MM.1S (cell line): ENCODE measurements at regions not wholly inside any gene's neighbourhood (a gene's known extent, or its start where the extent isn't known, plus 50 kb on each side); places are given as distances from the start of the nearest gene placed in this dataset.

Experiments
- DNase-seq: peaks from one replicate; pipeline ENCODE4 v3.0.0-alpha.2; 2015
- H2AFZ ChIP-seq: fragments of 300-600 bp; sonication (generic); 2 replicates; pipeline ENCODE4 v1.6.0; 2016; ENCODE audit warnings: antibody characterized with exemption, low read length
- H3F3A ChIP-seq: fragments of 300-600 bp; sonication (generic); 2 replicates; pipeline ENCODE4 v1.6.1; 2016; ENCODE audit warnings: mild to moderate bottlenecking, antibody characterized with exemption, low read length, moderate library complexity, mixed read lengths; ENCODE audit not compliant: insufficient read depth
- H3K27ac ChIP-seq: fragments of 300-600 bp; sonication (generic); 2 replicates; pipeline ENCODE4 v1.5.1; 2016; ENCODE audit warnings: mild to moderate bottlenecking, low read length
- H3K27me3 ChIP-seq: fragments of 300-600 bp; sonication (generic); replicated peaks from 2 replicates; pipeline ENCODE4 v1.6.0; 2016; ENCODE audit warnings: low read length; ENCODE audit not compliant: insufficient read depth
- H3K36me3 ChIP-seq: fragments of 300-600 bp; sonication (generic); replicated peaks from 2 replicates; pipeline ENCODE4 v1.6.1; 2016; ENCODE audit warnings: mild to moderate bottlenecking, low read length, mixed read lengths; ENCODE audit not compliant: insufficient read depth
- H3K4me1 ChIP-seq: fragments of 300-600 bp; sonication (generic); 2 replicates; pipeline ENCODE4 v1.6.1; 2016; ENCODE audit warnings: low read length, mixed read lengths
- H3K4me2 ChIP-seq: fragments of 300-600 bp; sonication (generic); 2 replicates; pipeline ENCODE4 v1.6.0; 2016; ENCODE audit warnings: low read depth, low read length
- H3K4me3 ChIP-seq: fragments of 300-600 bp; sonication (generic); 2 replicates; pipeline ENCODE4 v1.5.1; 2016; ENCODE audit warnings: low read length, mixed read lengths
- H3K79me2 ChIP-seq: fragments of 300-600 bp; sonication (generic); 2 replicates; pipeline ENCODE4 v1.6.1; 2016; ENCODE audit warnings: mixed run types, low read length, mixed read lengths
- H3K9ac ChIP-seq: fragments of 300-600 bp; sonication (generic); 2 replicates; pipeline ENCODE4 v1.6.1; 2016; ENCODE audit warnings: low read length, mixed read lengths
- H3K9me2 ChIP-seq: fragments of 300-600 bp; sonication (generic); replicated peaks from 2 replicates; pipeline ENCODE4 v1.6.1; 2016; ENCODE audit warnings: mild to moderate bottlenecking, low read length, mixed read lengths; ENCODE audit not compliant: insufficient read depth
- H3K9me3 ChIP-seq: fragments of 300-600 bp; sonication (generic); replicated peaks from 2 replicates; pipeline ENCODE4 v1.6.1; 2016; ENCODE audit warnings: mild to moderate bottlenecking, low read length, mixed read lengths; ENCODE audit not compliant: insufficient read depth
- H4K20me1 ChIP-seq: fragments of 300-600 bp; sonication (generic); 2 replicates; pipeline ENCODE4 v1.6.1; 2016; ENCODE audit warnings: mild to moderate bottlenecking, low read length, moderate library complexity, mixed read lengths; ENCODE audit not compliant: insufficient read depth
- EZH2 ChIP-seq: fragments of 300-600 bp; sonication (generic); optimal IDR thresholded peaks from 2 replicates; pipeline ENCODE3; 2017; ENCODE audit warnings: low read depth, mild to moderate bottlenecking, antibody characterized with exemption, low read length, mixed read lengths
- EZH2phosphoT487 ChIP-seq: fragments of 300-600 bp; sonication (generic); IDR thresholded peaks from 2 replicates; pipeline ENCODE4 v1.6.1; 2018; ENCODE audit warnings: antibody characterized with exemption, low read length
- TF ChIP-seq, protein P1 (sequence below): fragments of 300-600 bp; sonication (generic); IDR thresholded peaks from 2 replicates; pipeline ENCODE4 v1.5.1; 2016; ENCODE audit warnings: antibody characterized with exemption, low read length, mixed read lengths

DNA sequence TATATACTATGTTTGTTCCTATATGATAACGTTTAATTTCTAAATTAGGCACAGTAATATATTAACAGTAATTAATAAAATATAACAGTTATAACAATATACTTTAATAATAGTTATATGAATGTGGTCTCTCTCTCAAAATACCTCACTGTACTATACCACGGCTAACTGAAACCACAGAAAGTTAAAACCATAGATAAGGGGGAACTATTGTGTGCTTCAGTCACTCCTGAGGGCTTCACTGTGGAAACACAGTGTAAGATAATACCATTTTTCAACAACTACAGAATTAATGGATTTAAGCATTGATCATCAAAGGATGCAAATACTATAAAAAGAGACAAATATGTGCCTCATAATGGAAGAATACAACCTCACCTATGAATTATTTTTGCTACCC, 266.4 kb upstream of the RGS6 start:
- H3K36me3 ChIP-seq: no peaks in the 10 kb centered on the region
- DNase-seq: no peak
- TF ChIP-seq EZH2phosphoT487: no peak
- H3K4me2 ChIP-seq: no peak overlapping the region
- H3K27ac ChIP-seq: no peak overlapping the region
- H3F3A ChIP-seq: no peaks in the 10 kb centered on the region
- H3K27me3 ChIP-seq: no peaks in the 10 kb centered on the region
- H3K9ac ChIP-seq: no peak overlapping the region
- no peaks in the 10 kb centered on the region for H3K9me3 ChIP-seq
- H4K20me1 ChIP-seq: no peaks in the 10 kb centered on the region
- no peaks in the 10 kb centered on the region for H3K79me2 ChIP-seq
- no peaks in the 10 kb centered on the region for H3K9me2 ChIP-seq
- H3K4me1 ChIP-seq: no peaks in the 10 kb centered on the region
- no peak overlapping the region for H3K4me3 ChIP-seq
- no peak overlapping the region for H2AFZ ChIP-seq

DNA sequence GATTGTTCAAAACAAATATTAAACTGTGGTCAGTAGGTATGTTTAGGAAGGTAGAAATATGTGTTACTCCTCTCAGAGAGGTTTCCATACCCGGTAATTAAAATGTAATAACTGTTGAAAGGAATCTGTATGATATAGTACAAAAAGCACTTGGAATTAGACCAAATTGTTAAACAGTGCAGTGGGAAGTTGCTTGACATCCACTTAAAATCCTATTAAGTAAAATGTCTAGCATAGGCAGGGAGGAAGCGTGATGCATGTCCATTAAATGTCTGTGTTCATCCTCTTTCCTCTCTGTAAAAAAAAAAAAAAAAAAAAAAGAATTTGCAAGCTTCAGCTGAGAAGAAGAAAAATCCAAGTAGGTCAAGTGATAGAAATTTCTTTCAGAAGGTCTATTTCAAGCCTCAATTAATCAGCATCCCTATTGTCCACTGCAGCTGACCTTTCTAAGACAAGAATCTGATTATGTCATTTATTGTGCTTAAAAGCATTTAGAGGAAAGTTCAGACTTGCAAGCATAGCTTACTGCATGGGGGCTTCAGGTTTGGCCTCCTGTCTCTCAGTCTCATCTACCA, 265.6 kb upstream of the RGS6 start:
- no peak overlapping the region for H3K4me3 ChIP-seq
- no peaks in the 10 kb centered on the region for H3K9me2 ChIP-seq
- DNase-seq: no peak
- no peak for TF ChIP-seq EZH2
- TF ChIP-seq EZH2phosphoT487: no peak
- TF ChIP-seq, protein P1, sequence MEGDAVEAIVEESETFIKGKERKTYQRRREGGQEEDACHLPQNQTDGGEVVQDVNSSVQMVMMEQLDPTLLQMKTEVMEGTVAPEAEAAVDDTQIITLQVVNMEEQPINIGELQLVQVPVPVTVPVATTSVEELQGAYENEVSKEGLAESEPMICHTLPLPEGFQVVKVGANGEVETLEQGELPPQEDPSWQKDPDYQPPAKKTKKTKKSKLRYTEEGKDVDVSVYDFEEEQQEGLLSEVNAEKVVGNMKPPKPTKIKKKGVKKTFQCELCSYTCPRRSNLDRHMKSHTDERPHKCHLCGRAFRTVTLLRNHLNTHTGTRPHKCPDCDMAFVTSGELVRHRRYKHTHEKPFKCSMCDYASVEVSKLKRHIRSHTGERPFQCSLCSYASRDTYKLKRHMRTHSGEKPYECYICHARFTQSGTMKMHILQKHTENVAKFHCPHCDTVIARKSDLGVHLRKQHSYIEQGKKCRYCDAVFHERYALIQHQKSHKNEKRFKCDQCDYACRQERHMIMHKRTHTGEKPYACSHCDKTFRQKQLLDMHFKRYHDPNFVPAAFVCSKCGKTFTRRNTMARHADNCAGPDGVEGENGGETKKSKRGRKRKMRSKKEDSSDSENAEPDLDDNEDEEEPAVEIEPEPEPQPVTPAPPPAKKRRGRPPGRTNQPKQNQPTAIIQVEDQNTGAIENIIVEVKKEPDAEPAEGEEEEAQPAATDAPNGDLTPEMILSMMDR: no peak
- no peaks in the 10 kb centered on the region for H3K79me2 ChIP-seq
- no peaks in the 10 kb centered on the region for H3F3A ChIP-seq
- no peaks in the 10 kb centered on the region for H3K27me3 ChIP-seq
- no peak overlapping the region for H3K4me2 ChIP-seq
- H4K20me1 ChIP-seq: no peaks in the 10 kb centered on the region
- H2AFZ ChIP-seq: no peak overlapping the region
- no peaks in the 10 kb centered on the region for H3K4me1 ChIP-seq
- H3K9ac ChIP-seq: no peak overlapping the region
- H3K27ac ChIP-seq: no peak overlapping the region
- no peaks in the 10 kb centered on the region for H3K36me3 ChIP-seq
- H3K9me3 ChIP-seq: no peaks in the 10 kb centered on the region

DNA sequence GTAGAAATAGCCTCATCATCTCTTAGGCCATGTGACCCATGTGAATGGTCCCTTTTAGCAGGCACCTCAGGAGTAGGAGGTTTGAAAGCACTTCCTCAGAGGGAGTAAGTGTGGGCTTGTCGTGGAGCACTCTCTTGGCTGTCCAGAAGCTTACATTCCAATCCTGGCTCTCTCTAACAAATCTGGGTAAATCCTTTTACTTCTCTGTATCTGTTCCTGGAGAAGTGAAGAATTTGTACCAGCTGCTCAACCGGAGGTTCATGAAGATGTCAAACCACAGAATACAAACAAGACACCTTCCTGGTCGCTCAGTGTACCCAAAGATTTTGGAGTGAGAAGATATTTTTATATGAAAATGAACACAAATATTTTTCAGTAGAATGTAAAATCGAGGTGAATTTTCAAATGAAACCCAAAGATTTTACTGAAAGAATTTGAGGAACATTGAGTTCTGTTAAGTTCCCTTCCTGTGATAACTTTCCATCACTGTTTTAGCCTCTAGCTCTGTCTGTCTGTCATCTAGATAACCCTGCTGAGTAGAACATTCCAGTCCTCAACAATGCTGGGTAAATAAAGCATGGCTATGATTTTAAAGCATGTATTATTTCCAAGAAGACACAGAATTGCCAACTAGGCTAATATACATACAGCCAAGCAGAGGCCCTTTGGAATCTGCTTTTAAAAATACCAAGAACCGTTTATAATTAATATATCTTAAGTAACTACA, 263.9 kb upstream of the RGS6 start:
- H3F3A ChIP-seq: no peaks in the 10 kb centered on the region
- H3K9me2 ChIP-seq: no peaks in the 10 kb centered on the region
- H3K79me2 ChIP-seq: no peaks in the 10 kb centered on the region
- DNase-seq: no peak
- H3K27ac ChIP-seq: no peak overlapping the region
- H3K27me3 ChIP-seq: no peaks in the 10 kb centered on the region
- H3K4me2 ChIP-seq: no peak overlapping the region
- H3K9ac ChIP-seq: no peak overlapping the region
- no peak for TF ChIP-seq EZH2
- TF ChIP-seq, protein P1: no peak
- no peak for TF ChIP-seq EZH2phosphoT487
- no peaks in the 10 kb centered on the region for H4K20me1 ChIP-seq
- no peak overlapping the region for H2AFZ ChIP-seq
- no peaks in the 10 kb centered on the region for H3K36me3 ChIP-seq
- H3K9me3 ChIP-seq: no peaks in the 10 kb centered on the region
- H3K4me3 ChIP-seq: no peak overlapping the region
- H3K4me1 ChIP-seq: no peaks in the 10 kb centered on the region

DNA sequence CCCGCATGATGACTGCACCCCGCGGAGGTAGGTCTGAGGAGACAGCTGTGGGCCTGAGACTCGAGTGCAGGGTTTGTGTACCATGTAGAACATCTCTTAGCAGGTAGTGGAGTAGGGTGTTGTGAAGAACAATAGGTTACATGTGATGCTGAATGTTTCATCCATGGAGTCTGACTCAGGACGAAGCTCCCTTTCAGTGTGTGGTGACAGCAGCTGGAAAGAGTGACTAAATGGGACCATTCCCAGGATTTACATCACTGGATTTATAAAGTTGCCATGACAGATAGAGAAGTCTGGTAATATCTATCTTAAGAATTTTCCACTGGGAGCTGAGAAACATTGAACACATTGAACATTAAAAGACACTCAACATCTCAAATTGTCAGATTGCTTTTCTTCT, 259.6 kb upstream of the RGS6 start:
- Histone ChIP-seq H3K4me1 (no peaks in the 10 kb centered on the region), H3K4me2 (no peak overlapping the region), H3K9me3 (no peaks in the 10 kb centered on the region), H3K79me2 (no peaks in the 10 kb centered on the region), H3K9me2 (no peaks in the 10 kb centered on the region), H3K9ac (no peak overlapping the region), H3K27me3 (no peaks in the 10 kb centered on the region), H4K20me1 (no peaks in the 10 kb centered on the region), H3K27ac (no peak overlapping the region), H2AFZ (no peak overlapping the region), H3K36me3 (no peaks in the 10 kb centered on the region), H3K4me3 (no peak overlapping the region), H3F3A (no peaks in the 10 kb centered on the region)
- TF ChIP-seq, protein P1: no peak
- no peak for TF ChIP-seq EZH2
- TF ChIP-seq EZH2phosphoT487: no peak
- no peak for DNase-seq
